GM19328 (cell line): ENCODE measurements at regions not wholly inside any gene's neighbourhood (a gene's known extent, or its start where the extent isn't known, plus 50 kb on each side); places are given as distances from the start of the nearest gene placed in this dataset.
"Not testable (repeated sequence)": the region's sequence is repeated elsewhere in the genome, so short reads cannot be mapped to it uniquely, and the experiment has no call there.

ENCODE experiments used
- ATAC-seq: cut with Tn5 transposase; IDR thresholded peaks from one replicate; pipeline ENCODE4 v1.9.1; 2021; ENCODE audit warnings: mild to moderate bottlenecking, moderate library complexity; ENCODE audit not compliant: unreplicated experiment

DNA sequence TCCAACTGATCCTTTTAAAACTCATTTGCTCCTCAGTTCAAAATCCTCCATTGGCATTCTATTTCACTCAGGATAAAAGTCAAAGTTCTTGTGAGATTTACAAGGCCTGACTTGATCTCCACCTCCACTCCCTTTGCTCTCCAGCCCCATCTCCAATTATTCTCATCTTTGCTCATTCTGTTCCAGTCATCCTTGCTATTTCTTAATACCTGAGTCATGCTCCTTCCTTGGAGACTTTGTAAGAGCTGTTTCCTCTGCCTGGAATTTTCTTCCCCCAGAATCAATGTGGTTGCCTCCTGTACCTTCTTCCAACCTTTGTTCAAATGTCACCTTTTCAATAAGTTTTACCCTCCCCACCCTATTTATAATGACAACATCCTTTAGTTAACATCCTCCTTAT is 373.5 kb downstream of the HTR1B start:
- ATAC-seq, result no peak

GRCh38 chr6:77087794-77088318 is 375.4 kb downstream of the HTR1B start:
- ATAC-seq, result not testable (repeated sequence)

DNA sequence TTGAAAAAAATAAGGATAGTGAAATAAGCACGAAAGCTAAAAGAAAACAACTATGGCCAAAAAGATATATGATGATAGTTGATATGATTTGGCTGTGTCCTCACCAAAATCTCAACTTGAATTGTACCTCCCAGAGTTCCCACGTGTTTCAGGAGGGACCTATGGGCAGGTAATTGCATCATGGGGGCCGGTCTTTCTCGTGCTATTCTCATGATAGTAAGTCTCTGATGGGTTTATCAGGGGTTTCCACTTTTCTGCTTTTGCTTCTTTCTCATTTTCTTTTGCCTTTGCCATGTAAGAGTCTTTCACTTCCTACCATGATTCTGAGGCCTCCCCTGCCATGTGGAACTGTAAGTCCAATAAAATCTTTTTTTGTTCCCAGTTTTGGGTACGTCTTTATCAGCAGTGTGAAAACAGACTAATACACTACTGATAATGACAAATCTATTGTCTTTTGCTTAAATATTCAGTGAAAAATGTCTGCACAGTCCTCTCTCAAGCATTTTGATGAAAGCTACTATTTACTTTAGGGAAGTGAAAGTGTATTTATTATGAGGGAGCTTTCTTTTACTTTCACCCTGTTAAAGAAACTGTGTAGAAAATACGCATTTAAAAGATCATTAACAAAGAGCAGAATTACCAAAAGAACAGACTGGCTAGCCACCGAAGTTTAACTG is 389.1 kb downstream of the HTR1B start:
- ATAC-seq, result no peak

DNA sequence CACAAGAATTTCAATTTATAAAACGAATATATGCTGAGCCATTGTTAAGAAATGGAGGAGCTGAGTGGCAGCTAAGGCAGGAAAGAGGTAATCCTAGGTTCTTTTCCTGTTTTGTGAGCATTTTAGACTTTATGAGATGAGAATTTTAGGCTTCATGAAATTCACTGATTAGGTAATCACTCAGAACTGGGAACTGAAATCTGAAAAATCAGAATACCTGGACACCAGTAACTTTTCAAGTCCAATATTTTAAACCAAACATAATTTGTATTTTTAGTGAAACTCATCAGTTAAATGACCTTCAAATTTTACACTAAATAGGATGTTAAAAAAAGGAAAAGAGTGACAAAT is 389.9 kb downstream of the HTR1B start:
- no peak for ATAC-seq

GRCh38 chr6:77072694-77073409 is 390.4 kb downstream of the HTR1B start:
- no peak for ATAC-seq

DNA sequence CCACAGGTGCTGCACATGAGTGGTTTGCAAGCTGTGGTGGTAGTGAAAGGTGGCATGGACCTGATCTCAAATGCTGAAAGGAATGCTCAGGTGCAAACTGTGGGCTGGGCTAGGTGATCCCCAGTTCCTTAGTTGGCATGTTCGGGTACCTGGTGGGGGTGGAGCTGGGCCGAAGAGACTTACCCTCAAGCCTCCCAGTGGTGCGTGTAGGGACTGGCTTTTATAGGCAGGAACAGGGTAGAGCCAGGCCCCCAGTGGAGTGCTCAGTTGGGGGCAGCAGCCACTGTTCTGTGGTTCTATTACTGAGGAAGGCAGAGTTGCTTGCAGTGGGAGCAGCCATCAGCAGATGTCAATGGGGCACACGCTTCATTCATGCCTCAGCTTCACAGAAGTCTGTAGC is 399.8 kb downstream of the HTR1B start:
- ATAC-seq, result no peak

GRCh38 chr6:77055711-77056110 is 407.6 kb downstream of the HTR1B start:
- ATAC-seq, result no peak

DNA sequence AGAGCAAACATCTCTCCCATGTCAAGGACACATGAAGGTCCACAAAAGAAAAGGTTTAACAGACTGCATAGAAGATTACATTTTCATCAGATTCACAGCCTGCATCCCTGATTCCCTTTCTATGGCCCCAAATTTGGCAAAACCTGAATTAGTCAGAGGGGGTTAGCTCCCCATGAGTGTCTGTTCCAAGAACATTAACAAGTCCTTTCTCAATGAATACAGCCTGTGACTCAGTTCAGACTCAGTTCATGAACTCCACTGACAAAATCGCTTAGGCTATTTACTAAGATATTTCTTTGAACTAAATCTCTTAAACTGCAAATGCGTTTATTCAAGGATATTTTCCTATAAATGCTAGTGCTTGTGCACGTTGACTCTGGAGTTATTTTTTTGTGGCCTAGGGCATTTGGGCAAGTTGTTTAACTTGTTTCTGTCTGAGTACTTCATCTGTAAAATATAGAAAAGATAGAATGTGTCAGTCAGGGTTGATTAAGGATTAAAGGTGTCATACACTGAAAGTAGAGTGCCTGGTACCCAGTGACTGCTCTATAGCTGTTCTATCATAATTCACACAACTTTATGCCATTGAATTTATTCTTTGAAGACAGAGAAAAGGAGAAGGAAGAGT is 422.6 kb downstream of the HTR1B start:
- ATAC-seq, result no peak

DNA sequence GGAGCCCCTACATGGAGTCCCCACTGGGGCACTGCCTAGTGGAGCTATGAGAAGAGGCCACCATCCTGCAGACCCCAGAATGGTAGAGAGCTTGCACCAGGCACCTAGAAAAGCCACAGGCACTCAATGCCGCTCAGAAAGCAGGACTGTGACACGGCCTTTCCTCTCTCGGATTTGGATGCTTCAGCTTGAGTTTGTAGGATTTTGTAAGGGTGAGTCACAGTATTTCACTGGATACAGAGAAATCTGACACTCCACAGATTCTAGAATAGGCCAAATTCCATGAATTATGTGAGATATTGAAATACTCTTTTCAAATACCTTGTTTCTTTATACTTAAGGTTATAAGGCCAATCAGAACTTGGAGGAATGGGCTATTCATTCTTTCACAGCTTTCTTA is 424.5 kb downstream of the HTR1B start:
- ATAC-seq, result no peak

DNA sequence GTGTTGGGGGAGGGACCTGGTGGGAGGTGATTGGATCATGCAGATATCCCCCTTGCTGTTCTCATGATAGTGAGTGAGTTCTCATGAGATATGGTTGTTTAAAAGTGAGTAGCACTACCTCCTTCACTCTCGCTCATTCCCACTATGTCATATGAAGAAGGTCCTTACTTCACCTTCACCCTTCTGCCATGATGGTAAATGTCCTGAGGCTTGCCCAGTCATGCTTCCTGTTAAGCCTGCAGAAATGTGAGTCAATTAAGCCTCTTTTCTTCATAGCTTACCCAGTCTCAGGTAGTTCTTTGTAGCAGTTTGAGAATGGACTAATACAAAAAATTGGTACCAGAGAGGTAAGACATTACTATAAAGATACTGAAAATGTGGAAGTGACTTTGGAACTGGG is 425.9 kb downstream of the HTR1B start:
- no peak for ATAC-seq

GRCh38 chr6:77036400-77036799 is 426.9 kb downstream of the HTR1B start:
- ATAC-seq, result no peak

DNA sequence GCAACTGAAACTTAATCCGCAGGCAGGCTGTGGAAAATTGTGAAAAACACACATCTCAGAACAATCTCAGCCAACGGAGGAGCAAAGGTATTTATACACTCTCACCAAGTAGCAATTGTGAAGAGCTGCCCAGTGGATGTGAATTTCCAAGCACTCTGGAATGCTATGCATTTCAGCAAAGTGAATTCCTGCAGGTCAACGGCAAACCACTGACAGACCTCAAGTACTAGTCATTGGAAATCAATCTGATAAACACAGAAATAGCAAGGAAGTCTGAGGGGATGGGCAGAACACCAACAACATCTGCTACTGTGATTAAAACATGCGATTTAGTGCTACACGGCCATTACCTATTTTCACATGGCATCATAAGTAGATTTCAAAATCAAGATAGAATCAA is 429.1 kb downstream of the HTR1B start:
- ATAC-seq, result no peak

- ATAC-seq, result no peak
These were observed 432.2 kb downstream of the HTR1B start for GRCh38 chr6:77030929-77031674.

GRCh38 chr6:77026341-77026740 is 436.9 kb downstream of the HTR1B start:
- no peak for ATAC-seq

DNA sequence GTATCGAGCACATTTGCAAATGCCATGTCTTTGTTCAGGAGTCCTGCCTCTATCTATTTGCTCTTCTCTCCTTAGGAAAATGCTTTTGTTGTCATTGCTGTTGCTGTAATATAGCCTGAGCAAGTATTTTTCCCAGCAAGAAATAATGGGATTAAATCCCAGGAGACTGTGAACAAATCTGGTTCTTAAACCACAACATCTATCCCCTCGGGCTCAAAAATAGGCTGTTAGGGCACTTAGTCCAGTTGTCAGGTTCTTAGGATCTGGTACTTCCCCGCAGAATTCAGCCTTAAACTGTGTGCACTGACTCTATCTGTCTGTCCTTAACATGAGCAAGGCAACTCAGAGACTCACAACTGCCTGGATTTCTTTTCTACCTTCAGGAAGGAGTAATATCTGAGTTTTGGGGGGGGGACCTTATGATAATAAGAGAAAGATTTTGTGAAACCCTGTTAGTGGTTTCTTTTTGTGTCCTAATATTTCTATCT is 437.5 kb downstream of the HTR1B start:
- no peak for ATAC-seq

- ATAC-seq, result no peak
These were observed 441.5 kb downstream of the HTR1B start for GRCh38 chr6:77021778-77022177.

DNA sequence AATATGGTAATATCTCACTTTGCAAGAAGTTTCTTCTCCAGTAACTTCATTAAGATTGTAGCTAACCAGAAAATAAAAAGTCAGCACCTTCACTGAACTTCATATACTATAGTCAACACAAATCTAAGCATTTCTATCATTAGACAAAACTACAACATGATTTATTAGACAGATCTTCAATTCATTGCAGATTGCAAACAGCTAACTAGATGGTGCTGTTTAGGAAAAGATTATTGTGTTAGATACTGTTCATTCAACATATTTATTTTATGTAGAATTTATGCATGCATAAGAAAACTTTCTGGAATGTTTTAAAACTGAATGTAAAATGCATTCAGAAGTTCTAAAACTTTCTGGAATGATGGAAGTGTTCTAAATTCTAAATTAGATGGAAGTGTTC is 442.1 kb downstream of the HTR1B start:
- no peak for ATAC-seq

DNA sequence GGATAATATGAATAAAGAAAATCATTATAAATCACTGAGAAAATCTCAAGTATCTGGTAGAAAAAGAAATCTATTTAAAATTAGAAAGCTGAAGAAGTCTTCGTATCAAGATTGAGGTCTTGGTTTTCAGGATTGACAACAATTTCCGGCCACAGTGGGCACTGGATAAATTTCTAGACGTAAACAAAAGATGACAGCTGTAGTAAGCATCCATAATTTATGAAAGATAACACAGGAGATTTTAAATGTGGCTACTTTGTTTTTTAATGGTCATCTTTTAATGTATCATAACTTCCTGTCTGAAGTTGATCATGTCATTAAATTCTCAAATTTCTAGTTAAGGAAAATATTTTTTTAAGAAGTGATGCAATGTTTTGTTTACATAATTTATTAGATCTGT is 444.2 kb downstream of the HTR1B start:
- ATAC-seq, result no peak

- ATAC-seq, result no peak
These were observed 445.8 kb downstream of the HTR1B start for GRCh38 chr6:77017537-77017936.

DNA sequence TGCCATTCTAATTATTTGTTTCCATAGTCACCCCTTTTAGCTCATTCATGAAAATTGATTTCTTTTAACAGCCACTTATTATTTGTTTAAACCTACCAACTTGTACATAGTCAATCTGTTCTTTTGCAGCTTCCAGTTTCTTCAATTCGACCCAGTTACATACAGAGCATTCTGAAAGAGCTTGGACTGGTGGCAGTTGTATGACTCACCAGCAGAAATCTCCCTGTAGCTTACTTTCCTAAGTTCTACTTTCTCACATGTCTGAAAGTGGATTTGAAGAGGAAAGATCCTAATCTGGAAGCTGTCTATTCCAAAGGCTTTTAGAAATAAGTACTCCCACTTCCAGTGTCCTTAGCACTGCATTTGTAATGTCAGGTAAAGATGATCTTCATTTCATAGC is 447.9 kb downstream of the HTR1B start:
- ATAC-seq, result no peak

DNA sequence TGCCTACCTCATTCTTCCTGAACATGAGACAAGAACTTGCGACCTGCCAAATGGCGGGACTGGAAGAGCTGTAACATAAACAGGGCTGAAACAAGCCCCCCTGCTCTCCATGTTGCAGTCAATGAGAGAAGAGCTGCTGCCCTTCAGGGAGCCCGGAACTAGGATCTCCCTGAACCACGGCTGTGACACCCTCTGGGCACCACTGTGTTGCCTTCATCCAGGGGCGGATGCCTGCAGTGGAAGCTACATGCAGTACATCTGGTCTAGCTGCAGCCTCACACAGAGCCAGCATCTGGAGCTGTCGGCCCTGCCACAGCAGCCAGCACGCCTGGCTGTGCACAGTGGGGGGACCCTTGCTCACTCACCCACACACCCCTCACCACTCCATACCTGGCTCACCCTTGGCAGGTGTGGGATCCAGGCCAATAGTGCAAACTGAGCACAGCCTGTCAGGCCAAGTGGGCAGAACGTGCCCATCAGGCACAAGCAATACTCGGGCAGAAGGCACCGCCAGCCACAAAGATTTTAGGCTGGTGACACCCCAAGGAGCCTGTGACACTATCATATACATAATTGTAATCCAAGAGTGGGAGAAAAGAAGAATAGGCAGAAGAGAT is 451.3 kb downstream of the HTR1B start:
- ATAC-seq, result no peak
